ENCODE measurements at regions not wholly inside any gene's neighbourhood (a gene's known extent, or its start where the extent isn't known, plus 50 kb on each side); places are given as distances from the start of the nearest gene placed in this dataset.
A peak's percentile ranks its signal among the peaks of the same experiment; 100 is the strongest.
"Not testable (repeated sequence)": the region's sequence is repeated elsewhere in the genome, so short reads cannot be mapped to it uniquely, and the experiment has no call there.

GRCh38 chr16:72729552-72729951 is 318.4 kb downstream of the ZFHX3 start:
- not testable (repeated sequence) for DNase-seq (ENCODE audit: low read depth)

GRCh38 chr16:72728516-72728915 is 319.4 kb downstream of the ZFHX3 start:
- DNase-seq (ENCODE audit: low read depth): no peak

- no peak for DNase-seq (ENCODE audit: low read depth)
Measured at GRCh38 chr16:72727565-72727964, 320.4 kb downstream of the ZFHX3 start.

GRCh38 chr16:72725643-72726042 is 322.3 kb downstream of the ZFHX3 start:
- DNase-seq (ENCODE audit: low read depth): no peak

GRCh38 chr16:72723781-72724180 is 324.1 kb downstream of the ZFHX3 start:
- DNase-seq (ENCODE audit: low read depth): peak; percentile 56

- no peak for DNase-seq (ENCODE audit: low read depth)
Measured at GRCh38 chr16:72722552-72722951, 325.4 kb downstream of the ZFHX3 start.

GRCh38 chr16:72721981-72722380 is 325.9 kb downstream of the ZFHX3 start:
- no peak for DNase-seq (ENCODE audit: low read depth)

- peak; percentile 27 for DNase-seq (ENCODE audit: low read depth)
Measured at GRCh38 chr16:72715267-72715666, 332.7 kb downstream of the ZFHX3 start.

GRCh38 chr16:72711823-72712222 is 336.1 kb downstream of the ZFHX3 start:
- no peak for DNase-seq (ENCODE audit: low read depth)

- DNase-seq (ENCODE audit: low read depth): no peak
Measured at GRCh38 chr16:72705801-72706200, 342.1 kb downstream of the ZFHX3 start.

- no peak for DNase-seq (ENCODE audit: low read depth)
Measured at GRCh38 chr16:72704746-72705372, 343.1 kb downstream of the ZFHX3 start.

GRCh38 chr16:72689851-72690250 is 358.1 kb downstream of the ZFHX3 start:
- DNase-seq (ENCODE audit: low read depth): no peak

- no peak for DNase-seq (ENCODE audit: low read depth)
Measured at GRCh38 chr16:72680732-72681131, 367.2 kb downstream of the ZFHX3 start.

GRCh38 chr16:72679856-72680255 is 368.1 kb downstream of the ZFHX3 start:
- no peak for DNase-seq (ENCODE audit: low read depth)

- peak; percentile 71 for DNase-seq (ENCODE audit: low read depth)
Measured at GRCh38 chr16:72677662-72678447, 370.1 kb downstream of the ZFHX3 start.

GRCh38 chr16:72673118-72673517 is 374.8 kb downstream of the ZFHX3 start:
- no peak for DNase-seq (ENCODE audit: low read depth)

GRCh38 chr16:72666267-72666666 is 381.7 kb downstream of the ZFHX3 start:
- DNase-seq (ENCODE audit: low read depth): peak; percentile 14

- no peak for DNase-seq (ENCODE audit: low read depth)
Measured at GRCh38 chr16:72665701-72666100, 382.2 kb downstream of the ZFHX3 start.

GRCh38 chr16:72664509-72665408 is 383.2 kb downstream of the ZFHX3 start:
- peak; percentile 98 for DNase-seq (ENCODE audit: low read depth)

GRCh38 chr16:72664056-72664508 is 383.8 kb downstream of the ZFHX3 start:
- peak; percentile 13 for DNase-seq (ENCODE audit: low read depth)

- no peak for DNase-seq (ENCODE audit: low read depth)
Measured at GRCh38 chr16:72658888-72659717, 388.8 kb downstream of the ZFHX3 start.

All from LHCN-M2 (cell line).